GM12875 (cell line): ENCODE measurements at regions not wholly inside any gene's neighbourhood (a gene's known extent, or its start where the extent isn't known, plus 50 kb on each side); places are given as distances from the start of the nearest gene placed in this dataset.

ENCODE experiments used
- H3K4me3 ChIP-seq: one replicate; pipeline ENCODE4 v1.5.1; 2011; ENCODE audit warnings: low read depth, low read length, control low read depth
- CTCF ChIP-seq: IDR thresholded peaks from 2 replicates; pipeline ENCODE4 v1.5.1; 2011; ENCODE audit warnings: low read depth, mild to moderate bottlenecking, control low read depth, inconsistent platforms, low read length, moderate library complexity, borderline replicate concordance; ENCODE audit not compliant: insufficient read depth

- H3K4me3 ChIP-seq = no peak overlapping the region
- no peak for TF ChIP-seq CTCF
Observed at GRCh38 chr4:43242606-43243005, 350.1 kb downstream of the GRXCR1 start.

GRCh38 chr4:43243433-43244116 is 351.1 kb downstream of the GRXCR1 start:
- TF ChIP-seq CTCF = no peak
- H3K4me3 ChIP-seq = no peak overlapping the region

- TF ChIP-seq CTCF = no peak
- H3K4me3 ChIP-seq = no peak overlapping the region
Observed at GRCh38 chr4:43244688-43245382, 352.3 kb downstream of the GRXCR1 start.

GRCh38 chr4:43251841-43252240 is 359.3 kb downstream of the GRXCR1 start:
- no peak for TF ChIP-seq CTCF

GRCh38 chr4:43253541-43253940 is 361.0 kb downstream of the GRXCR1 start:
- TF ChIP-seq CTCF = no peak
- H3K4me3 ChIP-seq = no peak overlapping the region

More at GRCh38 chr4:43251841-43252240, 359.3 kb downstream of the GRXCR1 start:
- no peak overlapping the region for H3K4me3 ChIP-seq

GRCh38 chr4:43264730-43265129 is 372.2 kb downstream of the GRXCR1 start:
- no peak for TF ChIP-seq CTCF
- H3K4me3 ChIP-seq = no peak overlapping the region

GRCh38 chr4:43271946-43272345 is 379.4 kb downstream of the GRXCR1 start:
- no peak overlapping the region for H3K4me3 ChIP-seq
- TF ChIP-seq CTCF = no peak
